CD4-positive, alpha-beta T cell (primary cell): ENCODE measurements at regions not wholly inside any gene's neighbourhood (a gene's known extent, or its start where the extent isn't known, plus 50 kb on each side); places are given as distances from the start of the nearest gene placed in this dataset.

Experiments used
- ATAC-seq: fragments of 200-7000 bp; cut with Tn5 transposase; one replicate; pipeline ENCODE4 v1.10.0; 2022; ENCODE audit warnings: mild to moderate bottlenecking; ENCODE audit not compliant: poor library complexity
- CTCF ChIA-PET: fragments of 350-600 bp; sonication (Branson Sonifier 250); formaldehyde crosslinking; loops from one replicate; lab custom pipeline; 2021; ENCODE audit warnings: antibody characterized with exemption, inconsistent platforms; lab: Charles Lee
- POLR2A ChIA-PET: fragments of 350-600 bp; sonication (Branson Sonifier 250); formaldehyde crosslinking; loops from one replicate; lab custom pipeline; 2021; ENCODE audit warnings: antibody characterized with exemption, inconsistent platforms; lab: Charles Lee
- DNase-seq, 14 experiments: peaks; one replicate each; pipeline ENCODE4 v3.0.0-alpha.2; 2013 to 2020; ENCODE audit warnings: mixed read lengths in 2 of 14
- H3K27ac ChIP-seq, 2 donors: one replicate each; pipeline versions ENCODE4 v1.5.1 to v1.7.0; 2013; ENCODE audit warnings: low read length in 2 of 2, low read depth in 1 of 2, mild to moderate bottlenecking in 1 of 2
- H3K27me3 ChIP-seq, 2 experiments: 1 replicate in 1 of 2; 2 replicates in 1 of 2; pipeline versions ENCODE4 v1.6.1 to v1.7.0; 2013; ENCODE audit warnings: low read length in 2 of 2, control low read depth in 1 of 2, mild to moderate bottlenecking in 1 of 2, moderate library complexity in 1 of 2; ENCODE audit not compliant: insufficient read depth in 2 of 2, control insufficient read depth in 1 of 2
- H3K36me3 ChIP-seq: one replicate; pipeline ENCODE4 v1.6.1; 2013; ENCODE audit warnings: low read length, control low read depth; ENCODE audit not compliant: insufficient read depth
- H3K4me1 ChIP-seq: one replicate; pipeline ENCODE4 v1.6.1; 2013; ENCODE audit warnings: low read length, control low read depth; ENCODE audit not compliant: insufficient read depth
- H3K4me3 ChIP-seq: one replicate; pipeline ENCODE4 v1.5.1; 2013; ENCODE audit warnings: mild to moderate bottlenecking, low read length, moderate library complexity
- H3K9me3 ChIP-seq, 2 experiments: 1 replicate in 1 of 2; 2 replicates in 1 of 2; pipeline versions ENCODE4 v1.6.1 to v1.7.0; 2013; ENCODE audit warnings: low read length in 2 of 2, mild to moderate bottlenecking in 2 of 2, control low read depth in 1 of 2, moderate library complexity in 1 of 2; ENCODE audit not compliant: control insufficient read depth in 1 of 2, insufficient read depth in 1 of 2
- H3K27ac Mint-ChIP-seq: one replicate; pipeline ENCODE4 v1.8.0; 2020; ENCODE audit warnings: mixed read lengths
- H3K27me3 Mint-ChIP-seq: one replicate; pipeline ENCODE4 v1.8.0; 2021; ENCODE audit warnings: mixed read lengths
- H3K36me3 Mint-ChIP-seq: one replicate; pipeline ENCODE4 v1.8.0; 2021; ENCODE audit warnings: low read depth, mixed read lengths
- H3K4me1 Mint-ChIP-seq: one replicate; pipeline ENCODE4 v1.8.0; 2021; ENCODE audit warnings: low read depth, mixed read lengths
- H3K4me3 Mint-ChIP-seq: one replicate; pipeline ENCODE4 v1.8.0; 2020; ENCODE audit warnings: mild to moderate bottlenecking, mixed read lengths
- H3K9me3 Mint-ChIP-seq: one replicate; pipeline ENCODE4 v1.8.0; 2020; ENCODE audit warnings: mixed read lengths
- CTCF ChIP-seq: fragments of 200-600 bp; IDR thresholded peaks from one replicate; pipeline ENCODE4 v1.8.0; 2022; ENCODE audit warnings: antibody characterized with exemption, mild to moderate bottlenecking
- intact Hi-C, 2 experiments: fragments of 100-400 bp; cut with DNase I in 1 of 2; cut with micrococcal nuclease in 1 of 2; formaldehyde crosslinking; loops; one replicate each; pipeline versions ENCODE4 v1.15.1 to v1.9.0; 2023 to 2025; cut with DNase I, micrococcal nuclease

DNA sequence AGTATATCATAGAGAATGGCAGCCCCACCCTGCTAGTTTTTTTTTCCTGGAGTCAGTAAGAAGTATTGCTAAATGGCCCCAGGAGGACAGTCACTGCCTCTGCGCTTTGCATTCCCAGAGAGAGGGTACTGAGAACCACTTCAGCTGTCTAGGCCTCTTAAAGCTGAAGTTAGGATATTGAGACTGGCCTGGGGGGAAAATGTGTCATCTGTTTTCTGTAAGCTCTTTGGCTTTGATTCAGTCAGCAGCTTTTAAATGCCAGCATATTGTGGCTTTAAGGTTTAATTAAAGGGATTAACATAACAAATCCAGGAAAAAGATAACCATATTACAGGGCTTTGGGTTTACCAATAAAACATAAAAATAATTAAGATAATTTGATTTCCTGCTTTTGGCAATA is 852.0 kb downstream of the PCDH18 start:
- no peaks in the 10 kb centered on the region for H3K36me3 Mint-ChIP-seq
- CTCF ChIA-PET, result interaction anchor here (0.8 kb wide), 1 partner anchor 11 kb away, joined by 3 read pairs; no protein-coding TSS in a partner anchor

DNA sequence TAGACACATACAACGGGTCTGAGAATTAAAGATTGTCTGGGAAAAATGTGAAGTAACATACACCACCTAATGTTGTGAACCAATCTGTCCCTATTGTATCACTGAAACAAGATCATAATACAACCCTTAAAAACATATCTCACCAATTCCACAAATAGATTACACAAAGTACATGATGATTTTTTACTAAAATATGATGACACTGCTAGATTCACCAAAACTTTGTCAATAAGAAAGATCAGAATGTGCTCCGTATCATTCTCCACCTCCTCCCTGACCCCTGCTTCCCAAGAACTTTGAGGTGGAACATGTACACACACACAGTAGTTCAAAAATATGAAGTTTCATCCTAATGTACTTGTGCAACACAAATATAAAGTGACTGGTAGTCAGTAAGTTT is 862.0 kb downstream of the PCDH18 start:
- Histone ChIP-seq H3K27me3 (no peaks in the 10 kb centered on the region), H3K36me3 (no peaks in the 10 kb centered on the region), H3K9me3 (no peaks in the 10 kb centered on the region), H3K27ac (no peak overlapping the region), H3K4me1 (no peaks in the 10 kb centered on the region), H3K4me3 (no peak overlapping the region)
- Mint-ChIP-seq H3K27ac (no peak overlapping the region), H3K27me3 (no peaks in the 10 kb centered on the region), H3K4me1 (no peaks in the 10 kb centered on the region), H3K4me3 (no peak overlapping the region), H3K9me3 (peaks cover 6% of the 10 kb centered on the region), H3K36me3 (no peaks in the 10 kb centered on the region)
- TF ChIP-seq CTCF, result no peak
- intact Hi-C loops, result no loop called here
- CTCF ChIA-PET, result no interaction called here
- no peak for DNase-seq
- POLR2A ChIA-PET, result no interaction called here
- no peak for ATAC-seq

More for the DNA sequence above, 852.0 kb downstream of the PCDH18 start:
- no peaks in the 10 kb centered on the region for H3K27me3 ChIP-seq
- intact Hi-C loops, result no loop called here
- H3K4me1 ChIP-seq, result no peaks in the 10 kb centered on the region
- H3K27ac Mint-ChIP-seq, result no peak overlapping the region
- no peak overlapping the region for H3K27ac ChIP-seq
- no peak for ATAC-seq
- POLR2A ChIA-PET, result no interaction called here
- DNase-seq, result no peak
- no peaks in the 10 kb centered on the region for H3K36me3 ChIP-seq
- H3K4me3 ChIP-seq, result no peak overlapping the region
- no peaks in the 10 kb centered on the region for H3K27me3 Mint-ChIP-seq
- no peak overlapping the region for H3K4me3 Mint-ChIP-seq
- H3K9me3 Mint-ChIP-seq, result peaks cover 5% of the 10 kb centered on the region
- no peaks in the 10 kb centered on the region for H3K9me3 ChIP-seq
- no peak for TF ChIP-seq CTCF
- no peaks in the 10 kb centered on the region for H3K4me1 Mint-ChIP-seq

DNA sequence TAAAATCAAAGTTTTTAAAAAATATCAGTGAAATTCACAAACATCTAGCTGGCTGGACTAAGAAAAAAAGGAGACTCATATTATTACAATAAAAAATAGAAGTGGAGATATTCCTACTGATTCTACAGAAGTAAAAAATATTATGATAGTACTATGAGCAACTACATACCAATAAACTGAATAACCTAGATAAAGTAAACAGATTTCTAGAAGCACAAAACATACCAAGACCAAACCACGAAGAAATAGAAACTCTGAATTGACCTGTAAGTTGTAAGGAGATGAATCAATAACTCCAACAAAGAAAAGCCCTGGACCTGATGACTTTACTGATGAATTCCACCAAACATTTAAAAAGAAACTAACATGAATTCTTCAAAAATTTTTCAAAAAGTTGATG is 867.3 kb downstream of the PCDH18 start:
- ATAC-seq, result no peak
- ChIA-PET POLR2A (no interaction called here), CTCF (no interaction called here)
- no peaks in the 10 kb centered on the region for H3K4me1 Mint-ChIP-seq
- Histone ChIP-seq H3K9me3 (no peaks in the 10 kb centered on the region), H3K27me3 (no peaks in the 10 kb centered on the region), H3K27ac (no peak overlapping the region), H3K4me3 (no peak overlapping the region), H3K36me3 (no peaks in the 10 kb centered on the region), H3K4me1 (no peaks in the 10 kb centered on the region)
- intact Hi-C loops, result no loop called here
- no peak for TF ChIP-seq CTCF
- no peaks in the 10 kb centered on the region for H3K36me3 Mint-ChIP-seq
- no peaks in the 10 kb centered on the region for H3K27me3 Mint-ChIP-seq
- no peak overlapping the region for H3K4me3 Mint-ChIP-seq
- no peak overlapping the region for H3K27ac Mint-ChIP-seq
- no peak for DNase-seq
- no peaks in the 10 kb centered on the region for H3K9me3 Mint-ChIP-seq
